GM12878 (cell line): ENCODE measurements at regions not wholly inside any gene's neighbourhood (a gene's known extent, or its start where the extent isn't known, plus 50 kb on each side); places are given as distances from the start of the nearest gene placed in this dataset.
"Not testable (repeated sequence)": the region's sequence is repeated elsewhere in the genome, so short reads cannot be mapped to it uniquely, and the experiment has no call there.

Experiments
- EP300 ChIP-seq, 2 experiments: fragments of 150-350 bp in 1 of 2; IDR thresholded peaks; 2 replicates each; pipeline ENCODE4 v1.6.1; 2011 to 2012; ENCODE audit warnings: low read depth in 2 of 2, low read length in 2 of 2, borderline replicate concordance in 1 of 2, improper control_type of control experiment in 1 of 2, inconsistent platforms in 1 of 2; ENCODE audit not compliant: control insufficient read depth in 1 of 2
- KDM1A ChIP-seq: fragments of 200-600 bp; sonication (generic); IDR thresholded peaks from 2 replicates; pipeline ENCODE4 v1.6.1; 2016; ENCODE audit warnings: borderline replicate concordance
- LARP7 ChIP-seq: fragments of 450-650 bp; IDR thresholded peaks from 2 replicates; pipeline ENCODE4 v1.6.1; 2017; ENCODE audit warnings: mild to moderate bottlenecking
- NBN ChIP-seq: fragments of 450-650 bp; IDR thresholded peaks from 2 replicates; pipeline ENCODE4 v1.6.1; 2016
- NR2C2 ChIP-seq: IDR thresholded peaks from 2 replicates; pipeline ENCODE4 v1.6.1; 2011; ENCODE audit warnings: borderline replicate concordance, low read depth; ENCODE audit not compliant: control insufficient read depth, insufficient read length
- POLR2A ChIP-seq: IDR thresholded peaks from 2 replicates; pipeline ENCODE4 v1.6.1; 2011; ENCODE audit warnings: low read depth, mild to moderate bottlenecking, low read length
- POLR2AphosphoS5 ChIP-seq: IDR thresholded peaks from 2 replicates; pipeline ENCODE4 v1.6.1; 2011; ENCODE audit warnings: mild to moderate bottlenecking, low read length, inconsistent platforms
- STAT1 ChIP-seq: fragments of 450-650 bp; conservative IDR thresholded peaks from 2 replicates; pipeline ENCODE4 v1.6.1; 2014; ENCODE audit warnings: antibody characterized with exemption, mild to moderate bottlenecking
- YY1 ChIP-seq: IDR thresholded peaks from 2 replicates; pipeline ENCODE4 v1.6.1; 2011; ENCODE audit warnings: low read depth, mild to moderate bottlenecking, low read length
- TF ChIP-seq, protein P1 (sequence below), 3 experiments: IDR thresholded peaks in 2 of 3; conservative IDR thresholded peaks in 1 of 3; 2 replicates each; pipeline ENCODE4 v1.5.1; 2011; ENCODE audit warnings: low read depth in 3 of 3, low read length in 3 of 3, mild to moderate bottlenecking in 3 of 3, control low read depth in 2 of 3, moderate library complexity in 2 of 3, inconsistent platforms in 1 of 3, mixed read lengths in 1 of 3; ENCODE audit not compliant: control insufficient read depth in 2 of 3, insufficient read depth in 1 of 3; ENCODE audit errors: extremely low read depth in 1 of 3
- TF ChIP-seq, protein P2 (sequence below): IDR thresholded peaks from 2 replicates; pipeline ENCODE4 v1.6.1; 2012; ENCODE audit warnings: low read depth, low read length, improper control_type of control experiment
- TF ChIP-seq, protein P3 (sequence below): IDR thresholded peaks from 2 replicates; pipeline ENCODE4 v1.6.1; 2011; ENCODE audit warnings: borderline replicate concordance, low read depth, mild to moderate bottlenecking, moderate library complexity, mixed read lengths, low read length; ENCODE audit not compliant: insufficient read depth; ENCODE audit errors: extremely low read length
- TF ChIP-seq, protein P4 (sequence below): IDR thresholded peaks from 2 replicates; pipeline ENCODE4 v1.6.1; 2011; ENCODE audit warnings: low read depth, mild to moderate bottlenecking, low read length, moderate library complexity, borderline replicate concordance; ENCODE audit errors: extremely low read depth

DNA sequence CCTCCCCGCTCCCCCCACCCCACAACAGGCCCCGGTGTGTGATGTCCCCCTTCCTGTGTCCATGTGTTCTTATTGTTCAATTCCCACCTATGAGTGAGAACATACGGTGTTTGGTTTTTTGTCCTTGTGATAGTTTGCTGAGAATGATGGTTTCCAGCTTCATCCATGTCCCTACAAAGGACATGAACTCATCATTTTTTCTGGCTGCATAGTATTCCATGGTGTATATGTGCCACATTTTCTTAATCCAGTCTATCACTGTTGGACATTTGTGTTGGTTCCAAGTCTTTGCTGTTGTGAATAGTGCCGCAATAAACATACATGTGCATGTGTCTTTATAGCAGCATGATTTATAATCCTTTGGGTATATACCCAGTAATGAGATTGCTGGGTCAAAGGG lies 104.3 kb downstream of the MTPN start:
- not testable (repeated sequence) for TF ChIP-seq POLR2A; NBN; LARP7; KDM1A; STAT1; NR2C2; EP300 (IDR thresholded peaks at IDR 0.05; ENCODE audit: borderline replicate concordance in 1 of 2, control insufficient read depth in 1 of 2, low read depth in 2 of 2, low read length in 2 of 2); YY1; POLR2AphosphoS5
- TF ChIP-seq, protein P1, sequence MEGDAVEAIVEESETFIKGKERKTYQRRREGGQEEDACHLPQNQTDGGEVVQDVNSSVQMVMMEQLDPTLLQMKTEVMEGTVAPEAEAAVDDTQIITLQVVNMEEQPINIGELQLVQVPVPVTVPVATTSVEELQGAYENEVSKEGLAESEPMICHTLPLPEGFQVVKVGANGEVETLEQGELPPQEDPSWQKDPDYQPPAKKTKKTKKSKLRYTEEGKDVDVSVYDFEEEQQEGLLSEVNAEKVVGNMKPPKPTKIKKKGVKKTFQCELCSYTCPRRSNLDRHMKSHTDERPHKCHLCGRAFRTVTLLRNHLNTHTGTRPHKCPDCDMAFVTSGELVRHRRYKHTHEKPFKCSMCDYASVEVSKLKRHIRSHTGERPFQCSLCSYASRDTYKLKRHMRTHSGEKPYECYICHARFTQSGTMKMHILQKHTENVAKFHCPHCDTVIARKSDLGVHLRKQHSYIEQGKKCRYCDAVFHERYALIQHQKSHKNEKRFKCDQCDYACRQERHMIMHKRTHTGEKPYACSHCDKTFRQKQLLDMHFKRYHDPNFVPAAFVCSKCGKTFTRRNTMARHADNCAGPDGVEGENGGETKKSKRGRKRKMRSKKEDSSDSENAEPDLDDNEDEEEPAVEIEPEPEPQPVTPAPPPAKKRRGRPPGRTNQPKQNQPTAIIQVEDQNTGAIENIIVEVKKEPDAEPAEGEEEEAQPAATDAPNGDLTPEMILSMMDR (IDR thresholded peaks at IDR 0.05 in 2 of 3, conservative IDR thresholded peaks at IDR 0.05 in 1 of 3; ENCODE audit: control insufficient read depth in 2 of 3, extremely low read depth in 1 of 3, insufficient read depth in 1 of 3, low read depth in 3 of 3, low read length in 3 of 3): not testable (repeated sequence)
- TF ChIP-seq, protein P2, sequence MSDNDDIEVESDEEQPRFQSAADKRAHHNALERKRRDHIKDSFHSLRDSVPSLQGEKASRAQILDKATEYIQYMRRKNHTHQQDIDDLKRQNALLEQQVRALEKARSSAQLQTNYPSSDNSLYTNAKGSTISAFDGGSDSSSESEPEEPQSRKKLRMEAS: not testable (repeated sequence)
- TF ChIP-seq, protein P3, sequence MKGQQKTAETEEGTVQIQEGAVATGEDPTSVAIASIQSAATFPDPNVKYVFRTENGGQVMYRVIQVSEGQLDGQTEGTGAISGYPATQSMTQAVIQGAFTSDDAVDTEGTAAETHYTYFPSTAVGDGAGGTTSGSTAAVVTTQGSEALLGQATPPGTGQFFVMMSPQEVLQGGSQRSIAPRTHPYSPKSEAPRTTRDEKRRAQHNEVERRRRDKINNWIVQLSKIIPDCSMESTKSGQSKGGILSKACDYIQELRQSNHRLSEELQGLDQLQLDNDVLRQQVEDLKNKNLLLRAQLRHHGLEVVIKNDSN: not testable (repeated sequence)
- TF ChIP-seq, protein P4, sequence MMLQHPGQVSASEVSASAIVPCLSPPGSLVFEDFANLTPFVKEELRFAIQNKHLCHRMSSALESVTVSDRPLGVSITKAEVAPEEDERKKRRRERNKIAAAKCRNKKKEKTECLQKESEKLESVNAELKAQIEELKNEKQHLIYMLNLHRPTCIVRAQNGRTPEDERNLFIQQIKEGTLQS: not testable (repeated sequence)
